HG03469 (cell line): ENCODE measurements at regions not wholly inside any gene's neighbourhood (a gene's known extent, or its start where the extent isn't known, plus 50 kb on each side); places are given as distances from the start of the nearest gene placed in this dataset.
"Not testable (repeated sequence)": the region's sequence is repeated elsewhere in the genome, so short reads cannot be mapped to it uniquely, and the experiment has no call there.

Experiments used
- ATAC-seq: cut with Tn5 transposase; IDR thresholded peaks from one replicate; pipeline ENCODE4 v1.9.1; 2021; ENCODE audit warnings: mild to moderate bottlenecking, moderate library complexity, moderate number of reproducible peaks; ENCODE audit not compliant: unreplicated experiment

DNA sequence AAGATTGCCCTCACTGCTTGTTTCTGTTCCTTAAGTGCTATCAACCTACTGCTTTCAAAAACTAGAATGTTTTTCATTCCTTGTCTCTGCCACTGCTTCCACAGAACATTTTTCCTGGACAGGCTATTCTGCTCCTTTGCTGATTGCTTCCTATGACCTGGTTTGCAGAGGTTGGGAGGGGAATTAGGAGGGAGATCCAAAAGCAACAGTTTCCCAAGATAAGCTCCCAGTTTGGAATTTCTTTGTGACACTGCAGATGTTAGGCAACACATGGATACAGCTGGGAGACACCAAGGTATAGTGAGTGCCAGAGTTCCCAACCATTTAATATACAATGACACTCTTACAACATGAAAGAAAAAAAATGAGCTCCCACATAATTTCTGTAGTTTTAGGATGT lies 1036.5 kb downstream of the ROBO2 start:
- ATAC-seq: no peak

DNA sequence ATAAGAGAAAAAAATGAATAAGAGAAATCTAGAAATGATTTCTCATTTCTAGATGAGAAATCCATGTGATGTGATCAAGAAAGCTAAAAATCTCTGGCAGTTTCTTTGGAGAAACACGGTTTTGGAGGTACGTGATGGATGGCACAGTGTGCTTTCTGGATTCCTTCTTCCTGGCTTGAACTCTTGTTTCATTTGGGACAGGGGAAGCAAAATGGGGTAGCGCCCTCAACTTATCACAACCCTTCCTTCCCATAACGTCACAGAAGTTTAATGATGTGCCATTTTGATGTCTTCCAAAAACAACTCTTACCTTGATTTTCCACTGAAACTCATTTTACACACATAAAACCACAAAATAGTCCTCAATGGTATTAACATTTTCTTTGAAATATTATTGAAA lies 1037.3 kb downstream of the ROBO2 start:
- no peak for ATAC-seq

DNA sequence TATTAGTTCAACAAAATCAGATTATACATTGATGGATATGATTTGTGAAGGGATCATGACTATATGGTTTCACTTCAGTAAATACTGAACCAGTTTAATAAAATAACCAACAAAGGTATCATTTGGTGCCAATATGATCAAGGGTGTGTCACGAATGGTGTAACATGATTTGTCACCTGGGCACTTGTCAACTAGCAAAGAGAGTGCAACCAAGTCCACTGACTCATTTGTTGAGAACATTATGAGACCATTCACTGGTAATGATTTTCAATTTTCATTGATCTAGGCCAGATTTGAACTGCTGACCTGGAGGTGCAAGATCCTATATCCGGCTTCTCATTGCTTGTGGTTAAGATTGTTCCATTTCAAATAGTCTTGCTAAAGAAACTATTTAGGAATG lies 1037.9 kb downstream of the ROBO2 start:
- no peak for ATAC-seq

DNA sequence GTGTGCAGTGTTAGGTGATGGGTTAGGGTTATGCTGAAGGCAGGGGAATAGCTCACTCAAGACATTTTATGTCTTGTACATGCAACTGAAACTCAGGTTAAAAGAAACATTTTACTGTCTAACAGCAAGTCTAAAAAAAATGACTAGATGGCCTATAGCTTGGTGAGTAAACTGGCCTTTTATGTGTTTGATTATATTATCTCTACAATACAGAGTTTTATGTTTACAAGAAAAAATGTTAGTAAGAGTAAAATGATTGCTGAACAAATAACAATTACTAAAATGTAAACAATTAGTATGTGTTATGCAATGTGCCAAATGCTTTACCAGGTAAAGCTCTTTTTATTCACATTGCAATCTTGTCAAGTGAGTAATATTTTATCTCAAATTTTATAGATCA lies 1039.6 kb downstream of the ROBO2 start:
- ATAC-seq: no peak

DNA sequence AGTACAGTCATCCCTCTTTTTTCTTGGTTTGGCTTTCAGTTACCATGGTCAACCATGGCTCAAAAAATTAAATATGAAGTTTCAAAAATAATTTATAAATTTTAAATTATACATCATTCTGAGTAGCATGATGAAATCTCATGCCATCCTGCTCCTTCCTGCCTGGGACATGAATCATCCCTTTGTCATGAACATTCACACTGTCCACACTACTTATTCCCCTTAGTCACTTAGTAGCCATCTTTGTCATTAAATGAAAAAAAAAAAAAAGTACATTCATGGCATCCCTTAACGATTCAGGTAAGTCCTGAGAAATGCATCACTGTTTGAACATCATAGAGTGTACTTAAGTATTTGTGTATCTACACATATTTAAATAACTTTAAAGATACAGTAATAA lies 1046.3 kb downstream of the ROBO2 start:
- no peak for ATAC-seq

DNA sequence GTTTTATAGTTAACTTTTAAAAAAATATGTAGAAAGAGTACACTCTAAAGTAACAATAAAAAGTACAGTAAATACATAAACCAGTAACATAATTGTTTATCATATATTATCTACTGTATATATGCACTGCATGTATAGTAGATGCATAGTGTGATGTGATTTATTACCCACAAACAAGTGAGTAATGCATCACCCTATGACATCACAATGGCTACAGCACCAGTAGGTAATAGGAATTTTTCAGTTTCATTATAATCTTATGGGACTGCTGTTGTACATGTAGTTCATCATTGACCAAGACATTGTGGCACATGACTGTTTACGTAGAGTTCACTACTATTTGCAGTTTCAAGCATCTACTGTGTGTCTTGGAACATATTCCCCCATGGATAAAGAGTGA lies 1047.2 kb downstream of the ROBO2 start:
- no peak for ATAC-seq

DNA sequence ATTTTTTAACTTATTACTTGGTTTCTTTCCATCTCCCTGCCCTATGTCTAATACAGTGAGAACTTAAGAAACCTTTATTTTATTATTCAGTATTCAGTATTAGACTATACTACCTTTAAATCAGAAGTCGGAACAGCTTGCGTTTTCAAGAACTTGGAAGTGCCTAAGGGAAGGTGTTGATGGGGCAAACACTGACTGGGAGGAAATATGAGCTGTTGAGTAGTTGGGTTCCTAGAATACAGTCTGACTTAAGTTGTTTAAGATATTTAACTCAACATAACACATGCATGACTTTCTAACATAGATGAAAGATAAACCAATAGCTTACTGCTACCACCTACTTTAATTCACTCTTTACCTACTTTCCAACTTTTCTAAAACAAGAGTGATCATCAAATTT lies 1048.1 kb downstream of the ROBO2 start:
- no peak for ATAC-seq

DNA sequence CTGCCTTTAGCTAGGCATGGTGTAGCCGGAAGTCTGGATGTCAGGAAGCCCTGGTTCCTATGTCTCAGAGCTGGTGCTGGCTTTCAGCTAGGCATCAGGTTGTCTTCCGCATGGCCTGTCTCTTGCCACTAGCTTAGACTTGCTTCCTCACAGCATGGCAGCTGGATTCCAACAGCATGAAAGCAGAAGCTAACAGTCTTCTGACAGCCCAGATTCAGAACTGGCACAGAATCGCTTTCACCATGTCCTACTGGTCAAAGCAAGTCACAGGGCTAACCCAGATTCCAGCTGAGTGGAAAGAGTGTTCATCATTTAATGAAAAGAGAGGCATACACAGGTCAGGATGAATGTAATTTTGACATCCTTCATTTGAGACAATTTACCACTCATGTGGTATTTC lies 1050.5 kb downstream of the ROBO2 start:
- ATAC-seq: no peak

DNA sequence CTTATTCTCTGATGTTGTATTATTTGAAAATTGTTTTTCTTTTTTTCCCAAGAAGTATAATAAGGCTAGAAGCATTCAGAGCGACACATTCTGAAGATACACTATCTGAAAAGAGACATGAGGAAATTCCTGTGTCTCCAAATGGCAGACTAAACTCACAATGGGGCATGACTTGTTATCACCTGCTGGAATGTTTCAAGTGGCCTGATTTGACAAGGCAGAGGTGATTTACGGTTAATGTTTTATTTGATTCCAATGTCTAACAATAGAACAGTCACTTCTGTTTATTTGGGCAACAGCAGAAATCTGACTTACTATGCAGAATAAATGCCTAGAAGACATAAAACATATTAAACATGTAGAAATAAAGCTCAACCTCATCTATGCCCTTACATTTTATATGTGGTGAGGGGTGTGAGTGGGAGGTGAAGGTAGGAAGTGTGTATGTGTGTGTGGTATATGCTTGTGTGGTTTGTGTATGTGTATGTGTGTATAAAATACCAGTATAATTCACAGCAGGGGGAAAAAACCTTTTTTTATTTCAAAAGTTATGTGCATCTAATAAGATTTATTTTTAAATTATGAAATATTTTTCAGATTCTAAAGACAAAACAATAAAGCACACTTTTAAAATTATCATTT lies 1051.7 kb downstream of the ROBO2 start:
- ATAC-seq: no peak

DNA sequence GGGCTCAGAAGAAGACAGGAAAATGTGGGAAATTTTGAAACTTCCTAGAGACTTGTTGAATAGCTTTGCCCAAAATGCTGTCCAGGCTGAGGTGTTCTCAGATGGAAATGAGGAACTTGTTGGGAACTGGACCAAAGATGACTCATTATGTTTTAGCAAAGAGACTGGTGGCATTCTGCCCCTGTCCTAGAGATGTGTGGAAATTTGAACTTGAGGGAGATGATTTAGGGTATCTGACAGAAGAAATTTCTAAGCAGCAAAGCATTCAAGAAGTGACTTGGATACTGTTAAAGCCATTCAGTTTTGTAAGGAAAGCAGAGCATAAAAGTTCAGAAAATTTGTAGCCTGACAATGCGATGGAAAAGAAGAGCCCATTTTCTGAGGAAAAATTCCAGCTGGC lies 1052.7 kb downstream of the ROBO2 start:
- not testable (repeated sequence) for ATAC-seq

DNA sequence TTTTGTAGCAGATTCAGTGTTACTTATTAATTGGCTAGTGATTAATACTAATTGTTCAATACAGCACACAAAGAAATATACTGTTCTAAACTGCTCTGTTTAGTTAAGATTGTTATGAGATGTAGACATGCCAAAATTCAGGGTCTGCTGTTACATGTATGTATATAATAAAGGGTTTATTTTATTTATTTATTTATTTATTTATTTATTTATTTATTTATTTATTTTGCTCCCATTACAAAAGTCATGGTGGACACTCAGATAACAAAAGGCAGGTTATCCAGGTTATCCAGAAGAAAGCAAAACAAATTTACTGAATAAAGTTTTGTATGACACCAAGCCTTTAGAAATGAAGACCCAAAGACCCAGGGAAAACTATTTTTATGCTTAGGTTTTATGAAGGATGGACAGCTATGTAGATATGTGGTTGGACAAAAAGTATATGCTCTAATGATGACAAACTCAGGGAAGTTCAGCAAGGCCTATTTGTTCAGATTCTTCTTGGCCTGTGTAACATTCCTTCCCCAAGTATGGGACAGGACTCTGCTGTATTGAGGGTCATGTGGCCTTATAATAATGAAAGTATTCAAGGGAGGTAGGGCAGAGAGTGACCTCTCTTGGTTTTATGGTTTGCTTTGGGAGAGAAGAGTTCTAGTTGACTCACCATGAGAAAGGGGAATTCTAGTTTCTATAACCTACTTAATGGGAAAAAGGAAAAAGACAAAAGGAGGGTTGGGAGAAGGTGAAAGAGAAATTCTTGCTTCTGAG lies 1056.8 kb downstream of the ROBO2 start:
- ATAC-seq: no peak

DNA sequence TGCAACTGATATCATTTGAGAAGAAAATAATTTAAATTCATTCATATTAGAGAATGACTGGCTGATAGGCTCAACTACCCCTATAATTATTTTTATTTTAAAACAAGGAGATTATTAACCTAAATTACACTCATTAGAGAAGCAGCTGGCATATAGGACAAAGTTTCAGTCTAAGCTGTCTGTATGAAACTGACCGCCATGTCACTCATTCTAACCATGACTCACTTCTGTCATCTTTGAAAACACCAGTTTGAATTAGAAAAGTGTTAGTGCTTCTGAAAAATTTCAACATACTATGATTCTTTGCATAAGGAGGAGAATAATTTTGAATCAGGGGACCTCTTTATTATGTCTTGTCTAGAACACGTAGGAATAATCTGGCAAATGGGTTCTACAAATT lies 1058.5 kb downstream of the ROBO2 start:
- no peak for ATAC-seq

DNA sequence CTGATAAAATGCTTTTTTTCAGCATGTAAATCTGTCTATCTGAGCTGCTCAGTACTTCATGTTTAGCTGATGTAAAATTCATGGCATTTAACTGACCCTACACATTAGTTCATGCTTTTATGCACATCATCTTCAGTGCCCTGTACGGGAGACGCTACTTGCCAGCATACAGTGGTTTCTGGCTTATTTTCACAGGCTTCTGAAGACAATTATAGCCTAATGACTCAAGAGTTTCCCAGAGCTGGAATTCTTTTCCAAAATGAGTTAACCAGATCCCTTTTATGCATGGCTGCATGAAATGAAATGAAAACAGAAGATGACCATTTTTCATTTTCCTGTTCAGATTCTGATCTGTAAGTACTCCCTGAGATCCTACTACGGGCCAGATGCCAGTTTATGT lies 1061.5 kb downstream of the ROBO2 start:
- ATAC-seq: no peak

DNA sequence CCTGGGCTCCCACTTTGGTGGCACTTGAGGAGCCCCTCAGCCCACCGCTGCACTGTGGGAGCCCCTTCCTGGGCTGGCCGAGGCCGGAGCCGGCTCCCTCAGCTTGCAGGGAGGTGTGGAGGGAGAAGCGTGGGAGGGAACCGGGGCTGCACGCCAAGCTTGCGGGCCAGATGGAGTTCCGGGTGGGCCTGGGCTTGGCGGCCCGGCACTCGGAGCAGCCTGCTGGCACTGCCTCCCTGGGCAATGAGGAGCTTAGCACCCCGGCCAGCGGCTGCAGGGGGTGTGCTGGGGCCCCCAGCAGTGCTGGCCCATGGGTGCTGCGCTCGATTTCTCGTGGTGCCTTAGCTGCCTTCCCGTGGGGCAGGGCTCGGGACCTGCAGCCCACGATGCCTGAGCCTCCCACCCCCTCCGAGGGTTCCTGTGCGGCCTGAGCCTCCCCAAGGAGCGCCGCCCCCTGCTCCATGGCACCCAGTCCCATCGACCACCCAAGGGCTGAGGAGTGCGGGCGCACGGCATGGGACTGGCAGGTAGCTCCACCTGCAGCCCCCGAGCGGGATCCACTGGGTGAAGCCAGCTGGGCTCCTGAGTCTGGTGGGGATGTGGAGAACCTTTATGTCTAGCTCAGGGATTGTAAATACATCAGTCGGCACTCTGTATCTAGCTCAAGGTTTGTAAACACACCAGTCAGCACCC lies 1068.5 kb downstream of the ROBO2 start:
- ATAC-seq: not testable (repeated sequence)

DNA sequence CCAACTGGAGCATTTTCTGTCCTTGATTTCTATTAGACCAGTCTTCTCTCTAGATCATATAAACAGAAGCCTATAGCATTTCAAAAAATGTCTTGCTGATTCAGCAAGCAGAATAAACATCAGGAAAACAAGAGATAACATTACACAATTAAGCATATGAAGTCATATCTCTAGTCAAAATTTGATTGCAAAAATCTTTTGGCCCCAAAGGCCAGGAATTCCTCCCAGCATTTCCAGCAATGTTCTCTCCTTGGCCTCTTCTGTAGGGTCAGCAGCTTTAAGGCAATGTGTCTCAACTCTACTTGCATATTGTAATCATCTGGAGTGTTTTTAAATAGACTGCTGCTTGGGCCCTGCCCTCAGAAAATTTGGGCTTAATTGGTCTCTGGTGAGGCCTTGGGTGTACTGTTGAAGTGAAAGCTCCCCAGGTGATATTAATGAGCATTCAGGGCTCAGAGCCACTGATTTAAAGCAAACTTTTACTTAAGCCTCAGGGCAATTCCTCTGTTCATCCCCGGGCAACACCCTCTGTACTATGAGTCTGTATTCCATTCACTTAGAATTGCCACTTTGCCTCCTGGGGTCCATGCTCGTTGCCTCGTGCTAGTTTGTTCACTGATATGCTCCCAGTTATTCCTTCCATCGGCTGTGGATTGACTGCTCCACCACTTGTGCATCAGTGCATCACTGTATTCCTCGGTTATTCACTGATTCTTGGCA lies 1072.6 kb downstream of the ROBO2 start:
- ATAC-seq: no peak

DNA sequence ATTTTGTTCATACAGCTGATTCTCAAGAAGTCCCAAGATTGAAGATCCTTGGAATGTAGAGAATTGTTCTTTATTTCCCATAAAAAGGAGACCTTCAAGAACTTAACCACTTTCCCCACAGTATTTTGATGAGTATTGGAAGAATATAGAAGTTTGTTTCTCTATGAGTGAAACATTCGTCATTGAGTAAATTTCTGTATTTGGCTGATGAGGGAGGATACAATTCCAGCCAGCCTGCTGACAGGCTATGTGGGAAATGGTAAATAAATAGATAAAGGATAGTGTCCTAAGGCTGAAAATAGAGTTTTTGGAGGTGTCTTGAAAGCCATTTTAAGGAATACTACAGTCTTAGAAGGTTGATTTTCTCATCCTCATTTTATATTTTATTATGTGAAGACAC lies 1076.1 kb downstream of the ROBO2 start:
- ATAC-seq: no peak

DNA sequence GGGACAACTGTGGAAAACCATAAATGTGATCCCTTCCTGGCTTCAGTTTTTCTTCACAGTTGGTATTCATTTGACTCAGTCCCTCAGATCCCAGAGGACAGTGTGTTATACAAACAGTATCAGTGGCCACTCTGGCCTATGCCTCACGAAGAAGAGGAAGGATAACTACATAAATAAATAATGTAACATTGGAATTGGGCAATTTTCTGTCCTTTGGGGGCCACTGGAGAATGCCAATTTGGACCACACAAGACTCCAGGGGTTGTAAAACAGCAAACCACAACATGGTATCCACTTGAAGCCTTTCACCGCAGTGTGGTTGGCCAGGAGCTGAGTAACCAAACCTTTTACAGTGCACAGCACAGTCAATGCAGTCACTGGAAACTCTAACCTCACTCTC lies 1077.0 kb downstream of the ROBO2 start:
- ATAC-seq: no peak

DNA sequence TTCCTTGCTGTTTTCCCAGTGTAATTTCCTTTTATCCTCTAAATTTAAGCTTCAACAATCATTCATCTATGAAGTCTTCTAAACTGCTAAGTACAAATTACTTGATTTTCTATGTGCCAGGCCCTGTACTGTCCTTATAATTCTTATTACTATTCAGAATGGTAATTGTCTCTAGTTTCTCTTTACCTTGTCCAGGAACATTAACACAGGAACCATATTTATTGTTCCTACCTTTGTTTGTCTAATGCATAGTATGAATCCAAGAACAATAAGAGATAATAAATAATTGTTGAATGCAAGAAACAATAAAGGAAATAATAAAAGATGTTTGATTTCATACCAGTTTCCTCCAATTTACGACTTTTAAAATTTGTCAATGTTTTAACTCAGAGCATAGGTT lies 1083.2 kb downstream of the ROBO2 start:
- ATAC-seq: no peak

DNA sequence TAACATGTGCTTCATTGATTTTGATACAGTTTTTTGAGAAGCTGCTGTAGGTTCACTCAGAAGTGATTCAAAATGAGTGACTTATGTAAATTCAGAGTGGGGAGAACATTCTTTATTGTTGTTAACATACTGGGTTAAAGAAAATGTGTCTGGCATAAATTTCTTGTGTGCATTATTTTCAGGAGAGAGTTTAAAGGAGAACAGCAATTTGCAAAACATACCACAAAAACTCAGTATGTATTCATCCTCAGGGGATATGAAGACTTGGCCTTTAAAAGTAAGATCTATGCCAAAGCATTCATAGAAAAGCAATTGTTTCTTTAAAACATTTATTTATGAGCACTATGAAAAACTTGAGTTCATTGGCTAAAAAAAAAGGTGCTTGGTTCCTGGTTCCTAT lies 1089.8 kb downstream of the ROBO2 start:
- no peak for ATAC-seq

DNA sequence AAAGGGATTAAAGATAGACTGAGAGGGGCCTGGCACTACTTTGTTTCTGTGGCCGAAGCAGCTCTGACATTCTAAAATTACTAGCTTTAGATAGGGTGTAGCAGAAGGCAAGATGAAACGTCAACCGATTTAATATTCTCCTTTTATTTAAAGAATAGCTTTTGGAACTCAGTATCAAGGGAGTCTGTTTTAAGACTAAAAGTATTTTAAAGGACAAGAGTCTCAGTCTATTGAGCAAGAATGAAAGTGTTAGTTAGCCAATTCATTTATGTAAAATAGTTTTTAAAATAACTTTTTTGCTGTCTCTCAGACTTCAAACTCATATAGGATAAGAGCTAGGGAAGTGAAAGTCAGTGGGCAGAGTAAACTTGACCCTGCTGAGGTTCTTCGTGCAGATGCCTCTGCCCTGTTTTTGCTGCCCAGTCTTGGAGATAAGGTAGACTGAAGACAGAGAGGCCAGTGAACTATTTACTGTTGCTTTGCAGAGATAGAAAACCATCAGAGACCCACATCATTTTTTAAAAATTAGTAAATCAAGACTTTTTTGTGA lies 1090.9 kb downstream of the ROBO2 start:
- peak; percentile 82 for ATAC-seq

DNA sequence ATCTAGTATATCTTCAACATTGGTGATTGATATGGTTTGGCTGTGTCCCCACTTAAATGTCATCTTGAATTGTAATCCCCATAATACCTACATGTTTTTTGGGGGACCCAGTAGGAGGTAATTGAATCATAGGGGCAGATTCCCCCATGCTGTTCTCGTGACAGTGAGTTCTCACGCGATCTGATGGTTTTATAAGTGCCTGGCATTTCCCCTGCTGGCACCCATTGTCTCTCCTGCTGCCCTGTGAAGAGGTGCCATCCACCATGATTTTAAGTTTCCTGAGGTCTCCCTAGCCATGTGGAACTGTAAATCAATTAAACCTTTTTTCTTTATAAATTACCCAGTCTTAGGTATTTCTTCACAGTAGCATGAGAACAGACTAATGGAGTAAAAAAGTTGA lies 1094.6 kb downstream of the ROBO2 start:
- ATAC-seq: no peak
